Activated naive CD4-positive, alpha-beta T cell treated with anti-CD3 and anti-CD28 coated beads, Interleukin-2, amount 10 ng/mL, durations not matched to agents 7 days and 5 days (primary cell): ENCODE measurements at regions not wholly inside any gene's neighbourhood (a gene's known extent, or its start where the extent isn't known, plus 50 kb on each side); places are given as distances from the start of the nearest gene placed in this dataset.

Experiments
- CTCF ChIA-PET: fragments of 350-600 bp; sonication (Branson Sonifier 250); formaldehyde crosslinking; loops from one replicate; lab custom pipeline; 2021; ENCODE audit warnings: antibody characterized with exemption; lab: Charles Lee
- DNase-seq: peaks from one replicate; pipeline ENCODE4 v3.0.0-alpha.2; 2020
- H3K27ac Mint-ChIP-seq: one replicate; pipeline ENCODE4 v1.8.0; 2021; ENCODE audit warnings: mild to moderate bottlenecking, moderate library complexity, mixed read lengths
- H3K27me3 Mint-ChIP-seq: one replicate; pipeline ENCODE4 v1.8.0; 2021; ENCODE audit warnings: mild to moderate bottlenecking, mixed read lengths
- H3K36me3 Mint-ChIP-seq: one replicate; pipeline ENCODE4 v1.8.0; 2021; ENCODE audit warnings: mixed read lengths
- H3K4me1 Mint-ChIP-seq: one replicate; pipeline ENCODE4 v1.8.0; 2021; ENCODE audit warnings: mixed read lengths
- H3K4me3 Mint-ChIP-seq: one replicate; pipeline ENCODE4 v1.8.0; 2021; ENCODE audit warnings: mild to moderate bottlenecking, moderate library complexity, mixed read lengths
- H3K9me3 Mint-ChIP-seq: one replicate; pipeline ENCODE4 v1.8.0; 2021; ENCODE audit warnings: mixed read lengths

DNA sequence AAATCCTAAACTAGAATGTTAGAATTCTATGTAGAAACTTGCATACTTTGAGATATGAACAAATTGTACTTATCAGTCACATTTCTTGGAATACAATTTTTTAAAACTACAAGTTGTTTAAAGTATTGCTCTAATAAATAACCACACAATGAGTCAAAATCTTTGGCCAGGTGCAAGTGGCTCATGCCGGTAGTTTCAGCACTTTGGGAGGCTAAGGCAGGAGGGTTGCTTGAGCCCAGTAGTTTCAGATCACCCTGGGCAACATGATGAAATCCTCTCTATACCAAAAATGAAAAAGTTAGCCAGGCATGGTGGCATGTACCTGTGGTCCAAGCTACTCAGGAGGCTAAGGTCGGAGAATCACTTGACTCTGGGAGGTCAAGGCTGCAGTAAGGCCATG, 257.8 kb downstream of the COX7C start:
- H3K4me1 Mint-ChIP-seq: no peaks in the 10 kb centered on the region
- H3K27ac Mint-ChIP-seq: no peak overlapping the region
- CTCF ChIA-PET: interaction anchor here (0.6 kb wide), 1 partner anchor 346 kb away, joined by 4 read pairs; no protein-coding TSS in a partner anchor
- no peak overlapping the region for H3K4me3 Mint-ChIP-seq
- peaks cover 9% of the 10 kb centered on the region for H3K27me3 Mint-ChIP-seq
- no peaks in the 10 kb centered on the region for H3K9me3 Mint-ChIP-seq
- no peak for DNase-seq
- no peaks in the 10 kb centered on the region for H3K36me3 Mint-ChIP-seq

DNA sequence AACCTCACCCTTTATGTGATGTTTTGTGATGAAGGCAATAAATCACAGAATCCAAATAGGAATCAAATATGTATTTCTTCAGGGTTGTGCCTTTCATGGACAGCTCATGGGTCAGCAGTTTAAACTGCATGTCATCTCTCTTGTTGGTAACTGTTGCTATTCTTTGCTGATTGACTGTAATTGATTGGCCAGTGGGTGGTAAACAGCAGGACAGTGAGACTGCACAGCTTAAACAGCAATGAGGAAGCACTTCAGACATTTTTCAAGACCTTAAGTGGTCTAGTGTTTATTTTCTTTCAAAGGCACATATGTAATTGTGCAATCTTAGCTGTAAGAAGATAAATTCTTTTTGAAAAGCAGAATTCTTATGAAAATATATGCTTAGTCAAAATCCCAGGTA, 260.5 kb downstream of the COX7C start:
- no peaks in the 10 kb centered on the region for H3K4me1 Mint-ChIP-seq
- H3K4me3 Mint-ChIP-seq: no peak overlapping the region
- H3K9me3 Mint-ChIP-seq: no peaks in the 10 kb centered on the region
- no peak for DNase-seq
- peaks cover 9% of the 10 kb centered on the region for H3K27me3 Mint-ChIP-seq
- H3K27ac Mint-ChIP-seq: no peak overlapping the region
- CTCF ChIA-PET: interaction anchor here (1.1 to 1.4 kb wide), 3 partner anchors 64 to 91 kb away, joined by 3 to 5 read pairs (median 4); no protein-coding TSS in a partner anchor
- H3K36me3 Mint-ChIP-seq: no peaks in the 10 kb centered on the region

DNA sequence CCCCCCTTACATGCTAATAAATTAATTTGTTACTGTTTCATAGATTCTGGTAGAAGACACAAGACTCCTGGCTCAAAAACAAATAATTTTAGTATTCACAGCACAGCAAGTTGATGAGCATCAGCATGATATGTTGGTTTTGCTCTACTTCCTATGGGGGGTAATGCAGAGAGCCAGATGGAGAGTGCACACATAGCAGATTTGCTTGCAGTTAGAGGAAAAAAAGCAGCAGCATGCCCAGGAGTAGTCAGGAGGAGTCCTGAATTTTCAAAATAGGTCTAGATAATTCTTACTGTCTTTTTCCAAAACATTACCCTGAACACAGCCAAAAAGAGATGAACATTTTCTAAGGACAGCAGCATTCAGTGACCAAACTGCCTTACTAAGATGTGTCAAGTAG, 261.3 kb downstream of the COX7C start:
- CTCF ChIA-PET: interaction anchor here (3.0 kb wide), 1 partner anchor 89 kb away, joined by 49 read pairs; no protein-coding TSS in a partner anchor
- H3K9me3 Mint-ChIP-seq: no peaks in the 10 kb centered on the region
- H3K27me3 Mint-ChIP-seq: peaks cover 9% of the 10 kb centered on the region
- H3K36me3 Mint-ChIP-seq: no peaks in the 10 kb centered on the region
- H3K4me1 Mint-ChIP-seq: no peaks in the 10 kb centered on the region
- DNase-seq: no peak
- H3K4me3 Mint-ChIP-seq: no peak overlapping the region
- no peak overlapping the region for H3K27ac Mint-ChIP-seq

GRCh38 chr5:86880344-86880743, 262.6 kb downstream of the COX7C start:
- Mint-ChIP-seq H3K27me3 (peaks cover 9% of the 10 kb centered on the region), H3K27ac (no peak overlapping the region), H3K4me3 (no peak overlapping the region), H3K4me1 (no peaks in the 10 kb centered on the region), H3K9me3 (no peaks in the 10 kb centered on the region), H3K36me3 (no peaks in the 10 kb centered on the region)
- CTCF ChIA-PET: interaction anchor here (0.6 to 3.0 kb wide), 11 partner anchors 11 to 519 kb away, joined by 3 to 49 read pairs (median 5); no protein-coding TSS in a partner anchor
- no peak for DNase-seq

GRCh38 chr5:86880785-86881492, 263.2 kb downstream of the COX7C start:
- H3K9me3 Mint-ChIP-seq: no peaks in the 10 kb centered on the region
- CTCF ChIA-PET: interaction anchor here (0.6 to 3.0 kb wide), 12 partner anchors 12 to 519 kb away, joined by 3 to 49 read pairs (median 4); no protein-coding TSS in a partner anchor
- no peaks in the 10 kb centered on the region for H3K36me3 Mint-ChIP-seq
- DNase-seq: peak; percentile 56
- no peaks in the 10 kb centered on the region for H3K4me1 Mint-ChIP-seq
- no peak overlapping the region for H3K4me3 Mint-ChIP-seq
- no peak overlapping the region for H3K27ac Mint-ChIP-seq
- H3K27me3 Mint-ChIP-seq: peaks cover 5% of the 10 kb centered on the region

DNA sequence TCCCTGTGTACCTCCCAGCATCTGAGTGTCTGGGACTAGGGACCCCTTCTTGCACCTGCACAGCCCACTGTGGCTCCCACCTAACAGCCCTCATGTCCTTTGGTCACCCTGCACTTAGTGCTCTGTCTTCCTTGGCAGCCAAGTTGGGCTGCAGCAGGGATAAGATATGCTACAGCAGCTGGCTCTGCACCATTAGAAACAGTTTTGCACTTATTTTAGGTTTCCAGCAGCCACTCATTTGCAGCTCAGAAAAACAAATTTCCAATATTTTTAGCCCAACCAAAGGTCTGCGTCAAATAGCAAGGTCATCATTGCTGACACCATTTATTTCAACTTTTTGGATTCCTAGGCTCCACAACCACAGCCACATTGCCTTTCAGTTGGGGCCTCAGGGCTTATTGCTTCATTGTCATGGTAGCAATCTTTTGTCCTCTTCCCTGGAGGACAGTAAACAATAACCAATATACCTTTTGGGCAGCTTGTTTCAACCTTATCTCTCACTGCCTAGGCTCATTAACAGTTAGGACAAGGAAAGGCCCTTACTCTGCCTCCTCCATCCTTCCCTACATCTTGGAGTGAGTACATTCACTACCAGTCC, 263.9 kb downstream of the COX7C start:
- Mint-ChIP-seq H3K4me3 (no peak overlapping the region), H3K9me3 (no peaks in the 10 kb centered on the region), H3K27me3 (no peaks in the 10 kb centered on the region), H3K27ac (no peak overlapping the region), H3K4me1 (no peaks in the 10 kb centered on the region), H3K36me3 (no peaks in the 10 kb centered on the region)
- no peak for DNase-seq
- CTCF ChIA-PET: interaction anchor here (0.7 to 3.0 kb wide), 4 partner anchors 60 to 132 kb away, joined by 3 to 49 read pairs (median 6); no protein-coding TSS in a partner anchor

DNA sequence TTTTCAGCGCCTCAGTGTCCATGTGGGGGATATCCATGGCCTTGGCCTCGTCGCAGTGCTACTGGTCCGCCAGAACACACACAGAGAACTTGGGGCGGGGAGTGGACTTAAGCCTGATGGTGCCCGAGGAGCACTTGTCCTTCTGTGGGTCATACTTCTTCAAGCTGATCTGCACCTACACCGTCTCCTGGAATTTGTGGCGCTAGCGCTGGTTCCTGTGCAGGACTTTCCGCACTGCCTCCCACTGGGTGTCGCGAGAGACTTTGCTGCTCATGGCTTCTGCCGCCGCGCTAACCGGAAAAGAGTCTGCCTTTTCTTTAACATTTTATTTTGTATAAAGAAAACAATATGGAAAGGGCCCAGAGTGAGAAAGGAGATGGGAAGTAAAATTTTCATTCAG, 266.9 kb downstream of the COX7C start:
- CTCF ChIA-PET: interaction anchor here (0.6 kb wide), 1 partner anchor 129 kb away, joined by 4 read pairs; no protein-coding TSS in a partner anchor
- no peak for DNase-seq
- H3K36me3 Mint-ChIP-seq: no peaks in the 10 kb centered on the region
- no peaks in the 10 kb centered on the region for H3K9me3 Mint-ChIP-seq
- no peak overlapping the region for H3K27ac Mint-ChIP-seq
- H3K27me3 Mint-ChIP-seq: peaks cover 4% of the 10 kb centered on the region
- no peaks in the 10 kb centered on the region for H3K4me1 Mint-ChIP-seq
- H3K4me3 Mint-ChIP-seq: no peak overlapping the region

GRCh38 chr5:86885011-86885410, 267.3 kb downstream of the COX7C start:
- CTCF ChIA-PET: interaction anchor here (0.6 kb wide), 1 partner anchor 128 kb away, joined by 4 read pairs; no protein-coding TSS in a partner anchor
- DNase-seq: no peak
- Mint-ChIP-seq H3K36me3 (no peaks in the 10 kb centered on the region), H3K4me3 (no peak overlapping the region), H3K4me1 (no peaks in the 10 kb centered on the region), H3K9me3 (no peaks in the 10 kb centered on the region), H3K27ac (no peak overlapping the region), H3K27me3 (peaks cover 4% of the 10 kb centered on the region)

GRCh38 chr5:86885489-86886230, 267.9 kb downstream of the COX7C start:
- Mint-ChIP-seq H3K4me3 (no peak overlapping the region), H3K27ac (no peak overlapping the region), H3K4me1 (no peaks in the 10 kb centered on the region), H3K9me3 (no peaks in the 10 kb centered on the region), H3K36me3 (no peaks in the 10 kb centered on the region), H3K27me3 (peaks cover 4% of the 10 kb centered on the region)
- no peak for DNase-seq
- CTCF ChIA-PET: no interaction called here

DNA sequence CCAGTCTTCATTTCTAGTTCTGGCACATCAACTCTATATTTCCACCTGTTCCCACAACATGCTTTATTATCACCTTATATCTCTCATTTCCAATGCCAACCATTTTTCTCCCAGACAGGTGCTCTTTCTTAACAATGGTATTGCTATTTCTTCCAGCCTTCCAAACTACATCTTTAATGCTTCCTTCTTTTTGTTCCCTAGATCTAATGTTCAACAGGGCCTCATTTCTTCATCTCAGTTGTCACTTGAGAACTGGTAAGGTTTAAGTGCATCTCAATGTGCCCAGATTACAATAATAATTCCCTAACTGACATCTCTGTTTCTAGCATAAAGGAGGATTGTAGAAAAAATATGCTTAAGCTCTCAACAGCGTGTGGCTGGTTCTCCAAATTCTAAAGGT, 272.6 kb downstream of the COX7C start:
- Mint-ChIP-seq H3K4me3 (no peak overlapping the region), H3K27ac (no peak overlapping the region), H3K27me3 (peaks cover 4% of the 10 kb centered on the region), H3K4me1 (no peaks in the 10 kb centered on the region), H3K36me3 (no peaks in the 10 kb centered on the region), H3K9me3 (no peaks in the 10 kb centered on the region)
- CTCF ChIA-PET: interaction anchor here (0.7 kb wide), 1 partner anchor 552 kb away, joined by 4 read pairs; no protein-coding TSS in a partner anchor
- DNase-seq: no peak

DNA sequence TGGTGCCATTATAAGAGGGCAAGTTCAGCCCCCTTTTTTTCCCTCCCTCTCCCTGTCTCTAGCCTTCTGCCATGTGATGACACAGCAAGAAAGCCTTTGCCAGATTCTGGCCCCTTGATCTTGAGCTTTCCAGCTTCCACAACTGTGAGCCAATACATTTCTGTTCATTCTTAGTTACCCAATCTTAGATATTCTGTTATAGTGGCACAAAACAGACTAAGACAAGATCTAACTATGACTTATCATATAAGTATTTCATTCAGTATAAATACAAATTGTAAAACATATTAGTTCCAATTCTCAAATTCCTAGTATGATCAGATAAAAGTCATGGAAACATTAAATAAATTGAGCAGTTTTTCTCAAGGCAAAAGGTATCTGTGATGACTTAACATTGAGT, 276.3 kb downstream of the COX7C start:
- H3K4me3 Mint-ChIP-seq: no peak overlapping the region
- CTCF ChIA-PET: no interaction called here
- no peak overlapping the region for H3K27ac Mint-ChIP-seq
- H3K27me3 Mint-ChIP-seq: no peaks in the 10 kb centered on the region
- no peaks in the 10 kb centered on the region for H3K36me3 Mint-ChIP-seq
- DNase-seq: no peak
- no peaks in the 10 kb centered on the region for H3K4me1 Mint-ChIP-seq
- H3K9me3 Mint-ChIP-seq: no peaks in the 10 kb centered on the region

GRCh38 chr5:86896916-86897315, 279.2 kb downstream of the COX7C start:
- Mint-ChIP-seq H3K4me1 (no peaks in the 10 kb centered on the region), H3K36me3 (no peaks in the 10 kb centered on the region), H3K9me3 (no peaks in the 10 kb centered on the region), H3K4me3 (no peak overlapping the region), H3K27me3 (peaks cover 4% of the 10 kb centered on the region), H3K27ac (no peak overlapping the region)
- no peak for DNase-seq
- CTCF ChIA-PET: no interaction called here

GRCh38 chr5:86909418-86910295, 291.9 kb downstream of the COX7C start:
- no peak overlapping the region for H3K4me3 Mint-ChIP-seq
- H3K27ac Mint-ChIP-seq: no peak overlapping the region
- no peaks in the 10 kb centered on the region for H3K36me3 Mint-ChIP-seq
- H3K4me1 Mint-ChIP-seq: no peaks in the 10 kb centered on the region
- DNase-seq: no peak
- CTCF ChIA-PET: no interaction called here
- H3K9me3 Mint-ChIP-seq: peaks cover 4% of the 10 kb centered on the region
- peaks cover 13% of the 10 kb centered on the region for H3K27me3 Mint-ChIP-seq
